ENCODE measurements at regions not wholly inside any gene's neighbourhood (a gene's known extent, or its start where the extent isn't known, plus 50 kb on each side); places are given as distances from the start of the nearest gene placed in this dataset.

- TF ChIP-seq CTCF (IDR thresholded peaks at IDR 0.05; ENCODE audit: low read depth, low read length) (no peak), EZH2phosphoT487 (IDR thresholded peaks at IDR 0.05; ENCODE audit: low read depth) (no peak)
These were observed 136.3 kb downstream of the ZNF248 start for GRCh38 chr10:37721100-37721499.

Measured in OCI-LY3 (cell line).